ENCODE measurements at regions not wholly inside any gene's neighbourhood (a gene's known extent, or its start where the extent isn't known, plus 50 kb on each side); places are given as distances from the start of the nearest gene placed in this dataset.

GRCh38 chr11:127670374-127671119 lies 670.0 kb upstream of the KIRREL3 start:
- Mint-ChIP-seq H3K9me3 (ENCODE audit: low read depth) (peaks cover 8% of the 10 kb centered on the region), H3K27me3 (ENCODE audit: low read depth) (peaks cover 14% of the 10 kb centered on the region), H3K27ac (ENCODE audit: unreplicated experiment) (no peak overlapping the region), H3K36me3 (ENCODE audit: low read depth) (no peaks in the 10 kb centered on the region), H3K4me3 (ENCODE audit: unreplicated experiment) (no peak overlapping the region), H3K4me1 (ENCODE audit: low read depth) (no peaks in the 10 kb centered on the region)
- DNase-seq (ENCODE audit: low spot score), result no peak
- TF ChIP-seq CTCF (IDR thresholded peaks at IDR 0.05), result no peak

GRCh38 chr11:127656116-127656836 lies 655.7 kb upstream of the KIRREL3 start:
- H3K27me3 Mint-ChIP-seq (ENCODE audit: low read depth), result no peaks in the 10 kb centered on the region
- TF ChIP-seq CTCF (IDR thresholded peaks at IDR 0.05), result no peak
- H3K4me1 Mint-ChIP-seq (ENCODE audit: low read depth), result no peaks in the 10 kb centered on the region
- no peak for DNase-seq (ENCODE audit: low spot score)
- H3K9me3 Mint-ChIP-seq (ENCODE audit: low read depth), result peaks cover 2% of the 10 kb centered on the region
- H3K4me3 Mint-ChIP-seq (ENCODE audit: unreplicated experiment), result no peak overlapping the region
- no peak overlapping the region for H3K27ac Mint-ChIP-seq (ENCODE audit: unreplicated experiment)
- H3K36me3 Mint-ChIP-seq (ENCODE audit: low read depth), result no peaks in the 10 kb centered on the region

- H3K9me3 Mint-ChIP-seq (ENCODE audit: low read depth), result peaks cover 2% of the 10 kb centered on the region
- no peaks in the 10 kb centered on the region for H3K27me3 Mint-ChIP-seq (ENCODE audit: low read depth)
- TF ChIP-seq CTCF (IDR thresholded peaks at IDR 0.05), result no peak
- no peak for DNase-seq (ENCODE audit: low spot score)
- H3K36me3 Mint-ChIP-seq (ENCODE audit: low read depth), result no peaks in the 10 kb centered on the region
- no peaks in the 10 kb centered on the region for H3K4me1 Mint-ChIP-seq (ENCODE audit: low read depth)
- H3K27ac Mint-ChIP-seq (ENCODE audit: unreplicated experiment), result no peak overlapping the region
- H3K4me3 Mint-ChIP-seq (ENCODE audit: unreplicated experiment), result no peak overlapping the region
Observed at GRCh38 chr11:127653076-127653475, 652.5 kb upstream of the KIRREL3 start.

GRCh38 chr11:127651888-127652221 lies 651.3 kb upstream of the KIRREL3 start:
- no peak for TF ChIP-seq CTCF (IDR thresholded peaks at IDR 0.05)
- Mint-ChIP-seq H3K27me3 (ENCODE audit: low read depth) (no peaks in the 10 kb centered on the region), H3K4me3 (ENCODE audit: unreplicated experiment) (no peak overlapping the region), H3K27ac (ENCODE audit: unreplicated experiment) (no peak overlapping the region), H3K9me3 (ENCODE audit: low read depth) (no peaks in the 10 kb centered on the region), H3K36me3 (ENCODE audit: low read depth) (no peaks in the 10 kb centered on the region), H3K4me1 (ENCODE audit: low read depth) (no peaks in the 10 kb centered on the region)
- no peak for DNase-seq (ENCODE audit: low spot score)

GRCh38 chr11:127651175-127651887 lies 650.8 kb upstream of the KIRREL3 start:
- H3K27me3 Mint-ChIP-seq (ENCODE audit: low read depth), result no peaks in the 10 kb centered on the region
- no peaks in the 10 kb centered on the region for H3K4me1 Mint-ChIP-seq (ENCODE audit: low read depth)
- no peak overlapping the region for H3K4me3 Mint-ChIP-seq (ENCODE audit: unreplicated experiment)
- no peak overlapping the region for H3K27ac Mint-ChIP-seq (ENCODE audit: unreplicated experiment)
- TF ChIP-seq CTCF (IDR thresholded peaks at IDR 0.05), result no peak
- no peaks in the 10 kb centered on the region for H3K9me3 Mint-ChIP-seq (ENCODE audit: low read depth)
- DNase-seq (ENCODE audit: low spot score), result no peak
- no peaks in the 10 kb centered on the region for H3K36me3 Mint-ChIP-seq (ENCODE audit: low read depth)
